Muscle of leg (tissue), 3 donors: ENCODE measurements at regions not wholly inside any gene's neighbourhood (a gene's known extent, or its start where the extent isn't known, plus 50 kb on each side); places are given as distances from the start of the nearest gene placed in this dataset.
"Not testable (repeated sequence)": the region's sequence is repeated elsewhere in the genome, so short reads cannot be mapped to it uniquely, and the experiment has no call there.

Experiments used
- DNase-seq: peaks from one replicate; pipeline ENCODE4 v3.0.0; 2013
- H3K27ac ChIP-seq: one replicate; pipeline ENCODE4 v1.5.1; 2013; ENCODE audit warnings: mild to moderate bottlenecking, low read length, control low read depth
- H3K27me3 ChIP-seq: one replicate; pipeline ENCODE4 v1.6.1; 2013; ENCODE audit warnings: low read length; ENCODE audit not compliant: control insufficient read depth, insufficient read depth
- H3K36me3 ChIP-seq: one replicate; pipeline ENCODE4 v1.6.1; 2013; ENCODE audit warnings: low read length; ENCODE audit not compliant: control insufficient read depth, insufficient read depth
- H3K4me1 ChIP-seq: one replicate; pipeline ENCODE4 v1.6.1; 2013; ENCODE audit warnings: low read length; ENCODE audit not compliant: control insufficient read depth, insufficient read depth
- H3K4me3 ChIP-seq: one replicate; pipeline ENCODE4 v1.5.1; 2013; ENCODE audit warnings: low read length, control low read depth
- H3K9me3 ChIP-seq: replicated peaks from 2 replicates; pipeline ENCODE4 v1.6.1; 2013; ENCODE audit warnings: low read depth, low read length; ENCODE audit not compliant: control insufficient read depth
- WGBS: methylation state at CpG from one replicate; pipeline ENCODE4 v1.1.5; 2013; ENCODE audit warnings: missing lambda C conversion rate; ENCODE audit not compliant: insufficient coverage; 5-methylcytosine and 5-hydroxymethylcytosine counted together

DNA sequence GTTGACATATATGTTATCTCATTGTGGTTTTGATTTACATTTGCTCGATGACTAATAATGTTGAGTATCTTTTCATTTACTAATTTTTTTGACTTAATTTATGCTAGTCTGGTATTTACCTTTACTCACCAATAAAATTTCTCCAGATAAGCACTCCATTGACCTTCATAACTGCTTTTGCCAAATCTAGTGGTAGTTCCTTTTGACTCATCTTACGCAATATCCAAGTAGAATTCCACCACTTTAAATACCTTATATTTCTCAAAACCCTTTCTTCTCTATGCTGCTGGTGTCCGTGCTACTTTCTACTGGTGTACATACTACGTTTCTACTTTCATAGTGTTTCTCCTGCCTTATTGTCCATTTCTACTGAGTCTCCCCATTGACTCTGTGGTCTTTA lies 407.6 kb upstream of the SPHKAP start:
- Histone ChIP-seq H3K9me3 (no peaks in the 10 kb centered on the region), H3K27me3 (no peaks in the 10 kb centered on the region), H3K4me3 (no peak overlapping the region), H3K36me3 (no peaks in the 10 kb centered on the region), H3K27ac (no peak overlapping the region), H3K4me1 (no peaks in the 10 kb centered on the region)
- no peak for DNase-seq
- WGBS = 100% methylated on average over 1 of the region's 4 CpGs

DNA sequence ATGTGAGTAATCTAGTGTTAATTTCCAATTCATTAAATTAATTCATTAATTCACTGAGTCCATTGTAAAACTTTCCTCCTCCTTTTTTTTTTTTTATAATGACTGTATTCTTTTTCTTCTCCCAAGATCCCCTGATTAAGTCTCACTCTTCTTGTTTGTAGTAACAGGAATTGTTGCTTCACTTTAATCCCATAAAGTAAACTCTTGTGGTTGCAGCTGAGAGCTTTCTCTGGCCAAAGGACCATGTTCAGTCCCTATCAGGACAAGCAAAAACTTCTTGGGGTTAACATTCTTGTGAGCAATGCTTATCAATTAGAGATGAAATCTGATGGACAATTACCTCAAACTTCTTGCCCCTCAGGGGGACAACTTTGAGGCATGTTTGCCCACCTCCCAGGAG lies 400.2 kb upstream of the SPHKAP start:
- H3K4me3 ChIP-seq = no peak overlapping the region
- no peaks in the 10 kb centered on the region for H3K4me1 ChIP-seq
- no peak overlapping the region for H3K27ac ChIP-seq
- no peak for DNase-seq
- H3K9me3 ChIP-seq = no peaks in the 10 kb centered on the region
- H3K36me3 ChIP-seq = no peaks in the 10 kb centered on the region
- no peaks in the 10 kb centered on the region for H3K27me3 ChIP-seq

DNA sequence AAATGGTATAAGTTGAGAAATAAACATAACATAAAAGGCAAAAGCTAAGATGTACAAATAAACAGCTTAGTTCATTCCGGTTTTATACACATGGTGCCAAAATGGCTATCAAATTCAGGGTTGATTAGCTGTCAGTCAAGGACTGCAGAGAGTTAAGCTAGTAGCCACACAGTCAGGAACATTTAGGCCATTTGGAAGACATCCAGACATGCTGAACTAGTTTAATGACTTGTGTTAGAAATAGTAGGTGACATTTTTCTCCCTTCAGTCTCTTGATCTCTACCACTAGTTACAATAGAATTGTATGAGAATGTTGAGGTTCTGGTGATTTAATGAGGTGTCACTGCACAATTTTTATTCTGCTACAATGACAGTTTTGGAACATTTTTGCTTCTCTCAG lies 394.4 kb upstream of the SPHKAP start:
- no peaks in the 10 kb centered on the region for H3K27me3 ChIP-seq
- no CpG with 5 or more reads among the region's 1 CpG for WGBS
- H3K4me3 ChIP-seq = no peak overlapping the region
- H3K36me3 ChIP-seq = no peaks in the 10 kb centered on the region
- H3K9me3 ChIP-seq = no peaks in the 10 kb centered on the region
- H3K4me1 ChIP-seq = no peaks in the 10 kb centered on the region
- no peak overlapping the region for H3K27ac ChIP-seq
- no peak for DNase-seq

DNA sequence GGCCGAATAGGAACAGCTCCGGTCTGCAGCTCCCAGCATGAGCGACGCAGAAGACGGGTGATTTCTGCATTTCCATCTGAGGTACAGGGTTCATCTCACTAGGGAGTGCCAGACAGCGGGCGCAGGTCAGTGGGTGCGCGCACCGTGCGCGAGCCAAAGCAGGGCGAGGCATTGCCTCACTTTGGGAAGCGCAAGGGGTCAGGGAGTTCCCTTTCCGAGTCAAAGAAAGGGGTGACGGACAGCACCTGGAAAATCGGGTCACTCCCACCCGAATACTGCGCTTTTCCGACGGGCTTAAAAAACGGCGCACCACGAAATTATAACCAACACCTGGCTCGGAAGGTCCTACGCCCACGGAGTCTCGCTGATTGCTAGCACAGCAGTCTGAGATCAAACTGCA lies 386.8 kb upstream of the SPHKAP start:
- WGBS = 92% methylated on average over 13 of the region's 28 CpGs
- H3K36me3 ChIP-seq, H3K27me3 ChIP-seq, H3K4me3 ChIP-seq, H3K9me3 ChIP-seq, DNase-seq, H3K27ac ChIP-seq, H3K4me1 ChIP-seq: not testable (repeated sequence)

DNA sequence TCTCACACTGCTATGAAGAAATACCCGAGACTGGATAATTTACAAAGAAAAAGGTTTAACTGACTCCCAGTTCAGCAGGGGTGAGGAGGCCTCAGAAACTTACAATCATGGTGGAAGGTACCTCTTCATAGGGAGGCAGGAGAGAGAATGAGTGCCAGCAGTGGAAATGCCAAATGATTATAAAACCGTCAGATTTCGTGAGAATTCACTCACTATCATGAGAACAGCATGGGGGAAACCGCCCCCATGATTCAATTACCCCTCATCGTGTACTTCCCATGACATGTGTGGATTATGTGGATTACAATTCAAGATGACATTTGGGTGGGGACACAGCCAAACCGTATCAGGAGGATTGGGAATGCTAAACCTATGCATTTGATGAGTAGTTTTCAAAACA lies 380.3 kb upstream of the SPHKAP start:
- no peaks in the 10 kb centered on the region for H3K36me3 ChIP-seq
- H3K4me1 ChIP-seq = no peaks in the 10 kb centered on the region
- WGBS = no CpG with 5 or more reads among the region's 6 CpGs
- H3K9me3 ChIP-seq = no peaks in the 10 kb centered on the region
- no peak for DNase-seq
- no peaks in the 10 kb centered on the region for H3K27me3 ChIP-seq
- H3K27ac ChIP-seq = no peak overlapping the region
- no peak overlapping the region for H3K4me3 ChIP-seq

DNA sequence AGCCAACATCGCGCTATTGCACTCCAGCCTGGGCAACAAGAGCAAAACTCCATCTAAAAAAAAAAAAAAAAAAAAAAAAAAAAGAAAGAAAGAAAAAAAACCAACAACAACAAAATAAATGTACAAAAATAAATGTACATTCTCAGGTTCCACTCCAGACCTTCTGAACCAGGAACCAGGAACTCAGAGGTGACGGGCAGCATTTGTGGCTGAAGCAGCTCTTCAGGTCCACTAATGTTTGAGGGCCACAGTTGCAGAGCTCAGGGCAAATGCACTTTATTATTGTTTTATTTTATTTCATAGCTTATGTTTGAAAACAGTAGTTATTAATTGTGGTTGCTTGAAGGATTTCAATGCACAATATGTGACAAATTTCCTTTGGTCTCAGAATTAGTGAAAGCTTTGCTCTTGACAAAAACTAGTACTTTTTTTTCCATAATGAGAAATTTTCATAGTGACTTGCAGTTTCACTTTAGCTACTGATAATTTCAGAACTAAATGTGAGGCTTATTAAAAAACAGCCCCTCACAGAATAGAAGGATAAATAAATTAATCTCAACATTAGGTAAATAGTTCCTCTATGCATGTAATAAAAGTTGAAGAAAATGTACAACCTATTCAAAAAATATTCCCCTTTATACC lies 378.4 kb upstream of the SPHKAP start:
- Histone ChIP-seq H3K36me3 (no peaks in the 10 kb centered on the region), H3K27ac (no peak overlapping the region), H3K9me3 (no peaks in the 10 kb centered on the region), H3K4me3 (no peak overlapping the region), H3K27me3 (no peaks in the 10 kb centered on the region), H3K4me1 (no peaks in the 10 kb centered on the region)
- no peak for DNase-seq
- no CpG with 5 or more reads among the region's 3 CpGs for WGBS

DNA sequence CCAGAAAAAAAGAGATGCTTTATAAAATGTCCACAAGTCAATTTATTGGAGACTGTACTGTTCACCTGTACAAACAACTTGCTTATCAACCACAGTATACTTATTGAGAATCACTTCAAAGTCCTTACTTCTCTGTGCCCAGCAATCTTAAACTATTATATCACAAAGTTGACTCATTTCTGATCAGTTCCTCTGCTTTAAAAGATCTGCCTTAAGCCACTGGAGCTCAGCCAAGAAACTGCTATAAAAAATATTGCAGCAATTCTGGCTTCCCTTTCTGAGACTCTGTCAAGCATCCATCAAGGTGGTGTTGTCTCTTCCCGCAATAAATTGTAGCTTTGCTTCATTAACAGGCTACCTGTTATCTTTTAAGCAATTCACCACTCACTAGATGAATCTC lies 375.2 kb upstream of the SPHKAP start:
- H3K27me3 ChIP-seq = no peaks in the 10 kb centered on the region
- no peak overlapping the region for H3K27ac ChIP-seq
- DNase-seq = no peak
- no peak overlapping the region for H3K4me3 ChIP-seq
- H3K9me3 ChIP-seq = no peaks in the 10 kb centered on the region
- no CpG with 5 or more reads among the region's 1 CpG for WGBS
- no peaks in the 10 kb centered on the region for H3K4me1 ChIP-seq
- no peaks in the 10 kb centered on the region for H3K36me3 ChIP-seq

DNA sequence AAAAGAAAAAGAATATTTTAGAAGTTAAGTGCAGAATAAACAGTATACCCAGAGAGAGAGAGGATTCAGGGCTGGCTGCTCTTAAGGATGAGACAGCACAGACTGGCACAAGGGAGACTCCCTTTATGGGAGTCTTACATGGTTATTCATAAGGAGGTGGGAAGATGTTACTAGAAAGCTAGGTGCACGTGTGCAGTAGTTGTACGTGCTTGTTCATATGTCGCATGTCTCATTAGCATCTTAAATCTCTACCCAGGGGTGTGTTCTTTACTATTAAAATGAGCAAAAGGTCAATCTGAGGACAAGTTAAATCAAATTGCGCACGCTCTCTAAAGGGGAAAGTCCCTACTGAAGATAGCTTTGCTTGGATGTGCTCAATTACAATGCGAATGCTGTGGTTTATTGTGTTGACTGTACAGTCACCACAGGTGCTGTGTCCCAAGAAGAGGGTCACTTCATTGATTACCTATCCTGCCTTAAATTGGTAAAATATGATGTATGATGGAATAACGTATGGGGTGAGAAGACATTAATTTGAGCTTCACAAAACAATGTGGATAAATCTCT lies 368.0 kb upstream of the SPHKAP start:
- no peaks in the 10 kb centered on the region for H3K27me3 ChIP-seq
- no peaks in the 10 kb centered on the region for H3K36me3 ChIP-seq
- no peak for DNase-seq
- no peaks in the 10 kb centered on the region for H3K9me3 ChIP-seq
- H3K4me1 ChIP-seq = no peaks in the 10 kb centered on the region
- H3K27ac ChIP-seq = no peak overlapping the region
- no peak overlapping the region for H3K4me3 ChIP-seq
- WGBS = 100% methylated on average over 1 of the region's 7 CpGs

DNA sequence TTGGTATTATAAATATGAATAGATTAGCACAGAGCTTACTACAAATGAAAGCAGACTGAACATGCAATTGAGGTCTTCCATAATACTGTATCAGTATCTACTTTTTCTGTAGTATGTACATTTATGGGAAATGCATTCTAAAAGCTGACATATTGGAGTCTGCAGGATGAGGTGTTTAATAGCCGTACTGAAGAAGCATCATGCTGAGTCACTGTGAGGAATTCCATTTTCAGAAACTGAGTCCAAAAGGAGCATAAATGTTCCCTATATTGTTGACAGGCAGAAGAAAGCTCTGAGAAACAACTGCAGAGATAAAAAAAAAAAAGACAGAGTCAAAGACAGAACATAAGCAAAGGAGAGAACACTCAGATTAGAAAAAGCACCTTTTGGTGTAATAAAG lies 366.7 kb upstream of the SPHKAP start:
- WGBS = 67% methylated on average over 1 of the region's 1 CpG
- H3K36me3 ChIP-seq = no peaks in the 10 kb centered on the region
- no peaks in the 10 kb centered on the region for H3K9me3 ChIP-seq
- H3K4me3 ChIP-seq = no peak overlapping the region
- DNase-seq = no peak
- no peak overlapping the region for H3K27ac ChIP-seq
- H3K4me1 ChIP-seq = no peaks in the 10 kb centered on the region
- H3K27me3 ChIP-seq = no peaks in the 10 kb centered on the region

DNA sequence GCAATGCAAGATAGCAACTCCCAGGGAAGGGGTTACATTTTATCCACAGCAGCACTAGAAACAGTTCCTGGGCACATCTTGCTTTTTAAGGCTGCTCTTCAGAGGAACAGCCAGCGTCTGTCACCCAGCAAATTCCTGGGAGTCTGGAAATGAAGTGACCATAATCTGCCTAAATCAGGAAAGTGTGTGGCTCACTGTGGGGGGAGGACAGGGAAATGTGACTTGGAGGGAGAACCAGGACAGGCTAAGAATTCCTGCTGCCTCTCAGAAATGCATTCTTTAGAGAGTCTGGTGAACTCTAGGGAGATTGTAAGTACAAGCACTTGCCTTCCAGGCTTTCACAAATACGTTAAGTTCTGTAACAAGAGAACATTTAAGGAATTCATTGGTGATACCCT lies 364.3 kb upstream of the SPHKAP start:
- Histone ChIP-seq H3K4me1 (no peaks in the 10 kb centered on the region), H3K27ac (no peak overlapping the region), H3K4me3 (no peak overlapping the region), H3K27me3 (no peaks in the 10 kb centered on the region), H3K9me3 (no peaks in the 10 kb centered on the region), H3K36me3 (no peaks in the 10 kb centered on the region)
- WGBS = 43% methylated on average over 1 of the region's 2 CpGs
- no peak for DNase-seq
